Keratinocyte (primary cell): ENCODE measurements at regions not wholly inside any gene's neighbourhood (a gene's known extent, or its start where the extent isn't known, plus 50 kb on each side); places are given as distances from the start of the nearest gene placed in this dataset.

Source experiments
- CTCF ChIP-seq, 3 experiments: IDR thresholded peaks in 1 of 3; conservative IDR thresholded peaks in 1 of 3; optimal IDR thresholded peaks in 1 of 3; 2 replicates in 2 of 3; 3 replicates in 1 of 3; pipeline versions ENCODE3 to v1.5.1; 2011; ENCODE audit warnings: low read length in 3 of 3, mild to moderate bottlenecking in 3 of 3, moderate library complexity in 2 of 3, control low read depth in 1 of 3, inconsistent platforms in 1 of 3; ENCODE audit not compliant: insufficient read depth in 2 of 3; ENCODE audit errors: extremely low read depth in 1 of 3
- EZH2 ChIP-seq: IDR thresholded peaks from one replicate; pipeline ENCODE4 v1.6.1; 2012; ENCODE audit warnings: inconsistent platforms, mild to moderate bottlenecking, low read length, moderate library complexity

DNA sequence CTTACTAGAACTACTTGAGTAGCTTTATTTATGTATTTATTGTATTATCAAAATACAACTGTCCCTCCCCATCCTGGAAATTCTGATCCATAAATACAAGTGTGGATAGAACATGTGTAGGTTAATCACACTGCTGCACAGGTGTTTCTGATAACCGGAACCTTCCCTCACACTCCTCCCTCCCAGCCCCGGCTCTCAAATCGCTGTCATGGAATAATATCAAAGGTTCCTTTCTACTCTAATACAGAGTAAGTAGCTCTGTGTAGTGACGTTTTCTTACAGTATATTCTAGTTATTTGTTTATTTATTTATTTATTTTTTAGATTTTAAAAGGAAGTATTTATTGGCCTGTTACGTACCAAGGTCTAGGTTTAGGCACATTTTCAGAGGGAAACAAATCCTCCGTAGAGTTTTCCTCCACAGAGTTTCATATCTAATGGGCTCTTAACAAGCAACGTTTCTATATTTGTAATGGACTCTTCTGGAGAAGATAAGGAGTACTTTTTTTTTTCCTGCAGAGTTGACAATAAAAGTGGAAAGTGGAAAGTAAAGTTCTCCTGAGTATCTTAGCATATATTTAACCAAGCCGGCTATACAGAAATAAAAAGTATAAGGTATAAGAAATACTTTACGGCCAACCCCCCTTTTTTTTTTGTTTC, 129.0 kb upstream of the CARD18 start:
- TF ChIP-seq CTCF (optimal IDR thresholded peaks at IDR 0.05 in 1 of 3, IDR thresholded peaks at IDR 0.05 in 1 of 3, conservative IDR thresholded peaks at IDR 0.05 in 1 of 3; ENCODE audit: extremely low read depth in 1 of 3, insufficient read depth in 2 of 3, low read length in 3 of 3) (no peak), EZH2 (no peak)
